Osteoblast (primary cell): ENCODE measurements at regions not wholly inside any gene's neighbourhood (a gene's known extent, or its start where the extent isn't known, plus 50 kb on each side); places are given as distances from the start of the nearest gene placed in this dataset.

ENCODE experiments used
- DNase-seq: peaks from one replicate; pipeline ENCODE4 v3.0.0; 2011; ENCODE audit warnings: low spot score, mixed read lengths; ENCODE audit not compliant: insufficient read length; ENCODE audit errors: missing footprints
- H2AFZ ChIP-seq: 2 replicates; pipeline ENCODE4 v1.6.0; 2011; ENCODE audit warnings: mild to moderate bottlenecking, low read length
- H3K27ac ChIP-seq: 2 replicates; pipeline ENCODE4 v1.5.1; 2011; ENCODE audit warnings: mild to moderate bottlenecking, low read depth, low read length, moderate library complexity
- H3K27me3 ChIP-seq: 2 replicates; pipeline ENCODE4 v1.6.0; 2012; ENCODE audit warnings: mild to moderate bottlenecking, control low read depth, inconsistent platforms, low read length, moderate library complexity; ENCODE audit not compliant: insufficient read depth
- H3K36me3 ChIP-seq: 2 replicates; pipeline ENCODE4 v1.5.1; 2011; ENCODE audit warnings: mild to moderate bottlenecking, low read length, control low read depth, moderate library complexity; ENCODE audit not compliant: insufficient read depth
- H3K4me1 ChIP-seq: 2 replicates; pipeline ENCODE4 v1.5.1; 2011; ENCODE audit warnings: mild to moderate bottlenecking, low read length, control low read depth, moderate library complexity; ENCODE audit not compliant: insufficient read depth
- H3K4me2 ChIP-seq: 2 replicates; pipeline ENCODE4 v1.6.0; 2011; ENCODE audit warnings: mild to moderate bottlenecking, low read length; ENCODE audit not compliant: insufficient read depth
- H3K4me3 ChIP-seq: fragments of 200-600 bp; sonication (generic); 3 replicates; pipeline ENCODE4 v1.5.1; 2012; ENCODE audit warnings: mild to moderate bottlenecking, low read length, inconsistent platforms; ENCODE audit not compliant: insufficient read depth
- H3K79me2 ChIP-seq: 2 replicates; pipeline ENCODE4 v1.6.0; 2012; ENCODE audit warnings: mild to moderate bottlenecking, low read length, control low read depth, inconsistent platforms; ENCODE audit not compliant: insufficient read depth
- H3K9me3 ChIP-seq: 2 replicates; pipeline ENCODE4 v1.5.1; 2011; ENCODE audit warnings: low read depth, low read length, control low read depth
- H4K20me1 ChIP-seq: 2 replicates; pipeline ENCODE4 v1.6.0; 2012; ENCODE audit warnings: mild to moderate bottlenecking, low read length, control low read depth; ENCODE audit not compliant: insufficient read depth
- CTCF ChIP-seq: IDR thresholded peaks from 2 replicates; pipeline ENCODE4 v1.5.1; 2011; ENCODE audit warnings: mild to moderate bottlenecking, low read depth, low read length, moderate library complexity; ENCODE audit errors: extremely low read depth

- H3K27me3 ChIP-seq: no peaks in the 10 kb centered on the region
- no peaks in the 10 kb centered on the region for H3K36me3 ChIP-seq
- no peak for TF ChIP-seq CTCF
- H3K4me3 ChIP-seq: no peak overlapping the region
- H3K79me2 ChIP-seq: no peaks in the 10 kb centered on the region
- no peak for DNase-seq
- H3K4me1 ChIP-seq: no peaks in the 10 kb centered on the region
- H3K4me2 ChIP-seq: no peak overlapping the region
- H3K9me3 ChIP-seq: peaks cover 4% of the 10 kb centered on the region
- no peak overlapping the region for H2AFZ ChIP-seq
- no peak overlapping the region for H3K27ac ChIP-seq
- H4K20me1 ChIP-seq: no peaks in the 10 kb centered on the region
Measured at GRCh38 chr11:110779108-110779507, 66.9 kb upstream of the ARHGAP20 start.

- Histone ChIP-seq H3K4me3 (no peak overlapping the region), H3K27ac (no peak overlapping the region), H4K20me1 (no peaks in the 10 kb centered on the region), H3K4me2 (no peak overlapping the region), H3K36me3 (no peaks in the 10 kb centered on the region), H2AFZ (no peak overlapping the region), H3K79me2 (no peaks in the 10 kb centered on the region), H3K9me3 (peaks cover 4% of the 10 kb centered on the region), H3K27me3 (no peaks in the 10 kb centered on the region), H3K4me1 (no peaks in the 10 kb centered on the region)
- TF ChIP-seq CTCF: no peak
- no peak for DNase-seq
Measured at GRCh38 chr11:110778343-110778742, 66.1 kb upstream of the ARHGAP20 start.

DNA sequence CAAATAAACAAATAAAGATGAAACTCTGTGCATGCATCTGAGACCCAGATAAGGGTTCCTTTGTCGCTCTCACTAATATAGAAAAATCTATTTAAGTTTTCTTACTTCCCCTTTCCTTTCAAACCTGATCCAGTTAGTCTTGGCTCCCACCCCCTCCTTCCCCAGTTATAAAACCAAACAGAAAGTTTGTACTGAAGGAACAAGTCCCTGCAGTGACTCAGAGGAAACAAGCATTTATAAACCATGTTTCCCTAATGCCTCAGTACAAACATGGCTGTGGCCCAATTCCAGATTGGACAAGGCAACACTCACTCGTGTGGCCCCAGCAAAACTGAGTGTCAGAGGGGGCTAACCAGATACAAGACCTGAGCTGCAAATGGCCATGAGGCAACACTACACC, 65.5 kb upstream of the ARHGAP20 start:
- H3K4me1 ChIP-seq: no peaks in the 10 kb centered on the region
- no peak overlapping the region for H2AFZ ChIP-seq
- no peaks in the 10 kb centered on the region for H3K36me3 ChIP-seq
- DNase-seq: no peak
- H4K20me1 ChIP-seq: no peaks in the 10 kb centered on the region
- no peaks in the 10 kb centered on the region for H3K79me2 ChIP-seq
- no peak overlapping the region for H3K4me2 ChIP-seq
- H3K9me3 ChIP-seq: peaks cover 4% of the 10 kb centered on the region
- no peak for TF ChIP-seq CTCF
- H3K27ac ChIP-seq: no peak overlapping the region
- H3K27me3 ChIP-seq: no peaks in the 10 kb centered on the region
- no peak overlapping the region for H3K4me3 ChIP-seq

DNA sequence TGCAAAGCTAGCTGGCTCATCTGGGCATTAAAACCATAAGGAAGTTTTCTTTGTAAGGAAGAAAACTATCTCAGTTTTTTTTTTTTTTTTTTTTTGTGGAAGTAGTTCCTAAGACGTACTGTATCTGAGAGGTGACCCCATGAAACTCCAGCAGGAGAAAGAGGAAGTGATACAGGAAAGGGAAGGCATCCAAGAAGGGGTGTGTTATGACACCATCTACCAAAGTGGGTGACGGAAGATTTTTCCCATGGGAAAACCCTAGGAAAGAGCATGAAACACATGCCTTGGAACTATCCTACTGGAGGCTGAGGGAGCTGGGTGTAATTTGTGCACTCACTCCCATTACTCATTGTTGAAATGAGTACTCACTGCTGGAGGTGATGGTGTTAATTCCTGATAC, 63.8 kb upstream of the ARHGAP20 start:
- Histone ChIP-seq H3K36me3 (no peaks in the 10 kb centered on the region), H4K20me1 (no peaks in the 10 kb centered on the region), H3K27me3 (no peaks in the 10 kb centered on the region), H3K9me3 (peaks cover 4% of the 10 kb centered on the region), H3K4me3 (no peak overlapping the region), H3K4me1 (no peaks in the 10 kb centered on the region), H3K4me2 (no peak overlapping the region), H2AFZ (no peak overlapping the region), H3K27ac (no peak overlapping the region), H3K79me2 (no peaks in the 10 kb centered on the region)
- no peak for DNase-seq
- no peak for TF ChIP-seq CTCF
